Fibroblast of pulmonary artery (primary cell): ENCODE measurements at regions not wholly inside any gene's neighbourhood (a gene's known extent, or its start where the extent isn't known, plus 50 kb on each side); places are given as distances from the start of the nearest gene placed in this dataset.
"Not testable (repeated sequence)": the region's sequence is repeated elsewhere in the genome, so short reads cannot be mapped to it uniquely, and the experiment has no call there.

ENCODE experiments used
- DNase-seq: peaks from one replicate; pipeline ENCODE4 v3.0.0-alpha.2; 2010; ENCODE audit warnings: low read depth
- H3K4me3 ChIP-seq: replicated peaks from 2 replicates; pipeline ENCODE4 v1.5.1; 2011; ENCODE audit warnings: low read depth, mild to moderate bottlenecking, control low read depth, low read length, moderate library complexity
- TF ChIP-seq, protein P1 (sequence below): IDR thresholded peaks from 2 replicates; pipeline ENCODE4 v1.5.1; 2011; ENCODE audit warnings: mild to moderate bottlenecking, control low read depth, low read length, inconsistent platforms; ENCODE audit errors: missing control alignments

DNA sequence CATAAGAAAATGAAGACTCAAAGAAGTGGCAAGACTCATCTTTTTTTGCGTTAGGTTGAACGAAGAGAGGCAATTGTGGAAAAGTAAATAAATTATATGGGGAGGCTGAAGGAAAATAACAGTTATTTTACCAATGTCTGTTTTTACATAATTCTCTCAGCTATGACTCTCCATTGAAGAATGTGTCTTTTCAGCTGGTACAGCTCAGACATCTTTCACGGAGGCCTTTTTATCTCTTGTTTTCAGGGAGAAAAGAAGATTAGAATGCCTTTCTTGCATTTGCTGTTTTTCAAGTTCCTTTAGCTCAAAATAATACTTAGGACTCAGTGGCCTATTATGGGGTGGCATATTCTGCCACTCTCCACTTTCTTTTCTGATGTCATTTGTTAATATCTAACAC is 153.0 kb downstream of the ADAM29 start:
- H3K4me3 ChIP-seq: no peak overlapping the region
- TF ChIP-seq, protein P1, sequence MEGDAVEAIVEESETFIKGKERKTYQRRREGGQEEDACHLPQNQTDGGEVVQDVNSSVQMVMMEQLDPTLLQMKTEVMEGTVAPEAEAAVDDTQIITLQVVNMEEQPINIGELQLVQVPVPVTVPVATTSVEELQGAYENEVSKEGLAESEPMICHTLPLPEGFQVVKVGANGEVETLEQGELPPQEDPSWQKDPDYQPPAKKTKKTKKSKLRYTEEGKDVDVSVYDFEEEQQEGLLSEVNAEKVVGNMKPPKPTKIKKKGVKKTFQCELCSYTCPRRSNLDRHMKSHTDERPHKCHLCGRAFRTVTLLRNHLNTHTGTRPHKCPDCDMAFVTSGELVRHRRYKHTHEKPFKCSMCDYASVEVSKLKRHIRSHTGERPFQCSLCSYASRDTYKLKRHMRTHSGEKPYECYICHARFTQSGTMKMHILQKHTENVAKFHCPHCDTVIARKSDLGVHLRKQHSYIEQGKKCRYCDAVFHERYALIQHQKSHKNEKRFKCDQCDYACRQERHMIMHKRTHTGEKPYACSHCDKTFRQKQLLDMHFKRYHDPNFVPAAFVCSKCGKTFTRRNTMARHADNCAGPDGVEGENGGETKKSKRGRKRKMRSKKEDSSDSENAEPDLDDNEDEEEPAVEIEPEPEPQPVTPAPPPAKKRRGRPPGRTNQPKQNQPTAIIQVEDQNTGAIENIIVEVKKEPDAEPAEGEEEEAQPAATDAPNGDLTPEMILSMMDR: no peak
- DNase-seq: peak; percentile 17

DNA sequence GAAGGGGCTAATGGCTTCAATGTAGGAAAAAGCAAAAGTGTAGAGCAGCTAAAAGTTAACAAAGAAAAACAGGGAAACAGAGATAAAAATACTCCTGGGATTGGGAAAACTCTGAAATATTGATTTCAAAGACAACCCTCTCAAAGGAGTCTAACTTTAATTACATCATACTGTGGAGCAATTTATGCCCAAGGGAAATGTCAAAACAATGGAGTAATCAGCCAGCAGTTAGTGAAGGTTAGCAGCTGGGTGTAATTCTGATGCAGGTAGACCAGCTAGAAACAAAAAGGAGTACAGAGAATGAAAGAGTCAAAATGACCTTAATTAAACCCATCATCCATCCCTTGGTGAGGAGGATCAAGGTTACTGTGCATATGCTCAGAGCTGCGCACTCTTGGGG is 169.0 kb downstream of the ADAM29 start:
- DNase-seq: peak; percentile 3
- H3K4me3 ChIP-seq: no peak overlapping the region
- TF ChIP-seq, protein P1: no peak

DNA sequence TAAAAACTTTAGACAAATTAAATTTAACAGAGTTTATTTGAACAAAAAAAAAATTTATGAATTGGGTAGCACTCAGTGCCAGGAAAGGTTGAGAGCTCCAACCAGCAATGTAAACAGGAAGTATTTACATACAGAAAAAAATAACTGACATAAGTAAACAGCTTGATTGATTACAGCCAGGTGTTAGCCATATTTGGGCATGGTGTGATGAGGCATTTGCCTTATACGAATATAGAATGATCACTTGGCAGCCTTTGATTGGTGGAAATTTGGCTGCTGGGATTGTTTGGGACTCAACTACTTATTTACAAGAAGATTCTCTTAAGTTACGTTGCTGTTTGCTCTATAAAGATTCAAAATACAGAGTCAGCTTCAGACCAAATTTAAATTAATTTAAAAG is 172.0 kb downstream of the ADAM29 start:
- H3K4me3 ChIP-seq: no peak overlapping the region
- no peak for DNase-seq
- TF ChIP-seq, protein P1: no peak

DNA sequence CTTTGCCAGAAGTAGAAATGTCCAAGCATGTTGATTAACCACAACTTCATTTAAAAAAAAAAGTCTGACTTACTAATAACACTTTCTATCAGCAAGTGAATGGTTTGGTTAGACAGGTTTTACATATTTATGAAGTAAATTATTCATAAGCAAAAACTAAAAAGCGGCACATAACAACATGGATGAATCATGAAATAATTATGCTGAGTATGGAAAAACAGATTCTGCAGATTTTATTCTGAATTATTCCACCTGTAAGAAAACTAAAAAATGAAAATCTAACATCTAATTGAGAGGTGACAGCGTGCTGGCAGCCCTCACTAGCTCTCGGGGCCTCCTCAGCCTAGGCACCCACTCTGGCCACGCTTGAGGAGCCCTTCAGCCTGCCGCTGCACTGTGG is 173.5 kb downstream of the ADAM29 start:
- no peak for DNase-seq
- TF ChIP-seq, protein P1: no peak
- H3K4me3 ChIP-seq: no peak overlapping the region

DNA sequence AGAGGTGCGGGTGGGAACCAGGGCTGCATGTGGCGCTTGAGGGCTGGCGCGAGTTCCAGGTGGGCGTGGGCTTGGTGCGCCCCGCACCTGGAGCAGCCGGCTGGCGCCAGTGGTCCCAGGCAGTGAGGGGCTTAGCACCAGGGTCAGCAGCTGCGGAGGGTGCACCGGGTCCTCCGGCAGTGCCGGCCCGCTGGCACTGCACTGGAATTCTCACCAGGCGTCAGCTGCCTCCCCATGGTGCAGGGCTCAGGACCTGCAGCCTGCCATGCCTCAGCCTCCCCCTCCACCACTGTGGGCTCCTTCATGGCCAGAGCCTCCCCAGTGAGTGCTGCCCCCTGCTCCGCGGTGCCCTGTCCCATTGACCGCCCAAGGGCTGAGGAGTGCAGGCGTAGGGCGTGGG is 174.0 kb downstream of the ADAM29 start:
- TF ChIP-seq, protein P1: no peak
- no peak overlapping the region for H3K4me3 ChIP-seq
- no peak for DNase-seq

DNA sequence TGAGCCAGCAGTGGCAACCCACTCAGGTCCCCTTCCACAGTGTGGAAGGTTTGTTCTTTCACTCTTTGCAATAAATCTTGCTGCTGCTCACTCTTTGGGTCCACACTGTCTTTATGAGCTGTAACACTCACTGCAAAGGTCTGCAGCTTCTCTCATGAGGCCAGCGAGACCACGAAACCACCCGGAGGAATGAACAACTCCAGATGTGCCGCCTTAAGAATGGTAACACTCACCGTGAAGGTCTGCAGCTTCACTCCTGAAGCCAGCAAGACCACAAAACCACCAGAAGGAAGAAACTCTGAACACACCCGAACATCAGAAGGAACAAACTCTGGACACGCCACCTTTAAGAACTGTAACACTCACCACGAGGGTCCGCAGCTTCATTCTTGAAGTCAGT is 174.9 kb downstream of the ADAM29 start:
- DNase-seq, H3K4me3 ChIP-seq: not testable (repeated sequence)

DNA sequence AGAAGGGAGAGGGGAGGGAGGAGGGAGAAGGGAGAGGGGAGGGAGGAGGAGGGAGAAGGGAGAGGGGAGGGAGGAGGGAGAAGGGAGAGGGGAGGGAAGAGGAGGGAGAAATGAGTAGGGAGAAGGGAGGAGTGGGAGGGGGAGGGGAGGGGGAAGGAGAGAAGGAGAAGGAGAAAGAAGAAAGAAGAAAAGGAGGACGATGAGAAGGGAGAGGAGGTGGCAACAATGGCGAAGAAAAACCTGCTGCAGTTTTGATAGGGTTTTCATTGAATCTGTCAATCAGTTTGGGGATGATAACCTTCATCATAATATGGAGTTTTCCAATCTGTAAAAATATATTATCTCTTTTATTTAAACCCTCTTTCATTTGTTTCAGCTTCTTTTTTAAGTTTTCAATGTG is 185.2 kb downstream of the ADAM29 start:
- DNase-seq: no peak
- TF ChIP-seq, protein P1: no peak
- H3K4me3 ChIP-seq: no peak overlapping the region

DNA sequence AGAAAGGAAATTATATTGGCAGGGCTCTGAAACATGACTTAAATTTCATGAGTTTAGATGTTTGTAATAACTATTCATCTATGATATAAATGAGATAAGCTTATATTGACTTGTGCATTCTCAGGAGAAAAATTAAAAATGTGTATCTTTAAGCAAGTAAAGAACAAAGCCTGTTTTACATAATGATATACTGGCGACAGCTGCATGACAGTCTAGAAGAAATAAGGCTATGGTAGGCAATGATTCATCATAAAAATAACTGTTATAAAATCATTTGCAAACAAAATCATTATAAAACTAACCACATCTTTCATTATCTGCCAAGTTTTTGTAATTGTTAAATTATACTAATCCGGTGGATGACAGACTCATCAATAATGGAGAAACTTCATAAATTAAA is 188.1 kb downstream of the ADAM29 start:
- no peak overlapping the region for H3K4me3 ChIP-seq
- TF ChIP-seq, protein P1: no peak
- DNase-seq: no peak
